GM21515 (cell line): ENCODE measurements at regions not wholly inside any gene's neighbourhood (a gene's known extent, or its start where the extent isn't known, plus 50 kb on each side); places are given as distances from the start of the nearest gene placed in this dataset.

Experiments used
- ATAC-seq: cut with Tn5 transposase; IDR thresholded peaks from one replicate; pipeline ENCODE4 v1.9.1; 2021; ENCODE audit not compliant: unreplicated experiment

- no peak for ATAC-seq
Measured at GRCh38 chrX:126064901-126065541, 101.1 kb downstream of the DCAF12L2 start.

- no peak for ATAC-seq
Measured at GRCh38 chrX:126065901-126066660, 100.0 kb downstream of the DCAF12L2 start.
